HEK293 (cell line): ENCODE measurements at regions not wholly inside any gene's neighbourhood (a gene's known extent, or its start where the extent isn't known, plus 50 kb on each side); places are given as distances from the start of the nearest gene placed in this dataset.

Experiments
- CTCF ChIA-PET: fragments of 350-600 bp; formaldehyde crosslinking; extraction: SDS; loops from one replicate; lab custom pipeline; 2021; ENCODE audit warnings: antibody characterized with exemption; lab: Yijun Ruan, JAX
- POLR2A ChIA-PET: fragments of 300-600 bp; formaldehyde crosslinking; extraction: SDS; loops from one replicate; lab custom pipeline; 2020; ENCODE audit warnings: antibody characterized with exemption, inconsistent platforms; lab: Yijun Ruan, JAX
- H3K27ac ChIP-seq: fragments of 200-500 bp; sonication (Bioruptor generic); 2 replicates; pipeline ENCODE4 v1.5.1; 2014; ENCODE audit warnings: low read depth, low read length, control low read depth, inconsistent platforms; ENCODE audit errors: extremely low read depth
- H3K36me3 ChIP-seq, 2 experiments: fragments of 200-500 bp in 1 of 2; sonication (Bioruptor generic) in 1 of 2; 1 replicate in 1 of 2; 2 replicates in 1 of 2; pipeline ENCODE4 v1.5.1; 2014 to 2017; ENCODE audit warnings: inconsistent platforms in 2 of 2, low read length in 2 of 2; ENCODE audit not compliant: control insufficient read depth in 2 of 2, insufficient read depth in 1 of 2
- H3K4me1 ChIP-seq: fragments of 200-500 bp; sonication (Bioruptor generic); 2 replicates; pipeline ENCODE4 v1.5.1; 2014; ENCODE audit warnings: mild to moderate bottlenecking, low read length, inconsistent platforms; ENCODE audit not compliant: control insufficient read depth, insufficient read depth
- H3K4me3 ChIP-seq: 2 replicates; pipeline ENCODE4 v1.5.1; 2011; ENCODE audit warnings: low read depth, mild to moderate bottlenecking, control low read depth, low read length, moderate library complexity
- H3K9me3 ChIP-seq: fragments of 200-500 bp; sonication (Bioruptor generic); 2 replicates; pipeline ENCODE4 v1.5.1; 2014; ENCODE audit warnings: low read depth, low read length, inconsistent platforms; ENCODE audit not compliant: control insufficient read depth, insufficient read depth
- BCL11B ChIP-seq: fragments of 450-650 bp; formaldehyde crosslinking; IDR thresholded peaks from 2 replicates; pipeline ENCODE4 v1.5.1; 2016; ENCODE audit warnings: low read depth, missing biosample characterization, missing genetic modification characterization
- FEZF1 ChIP-seq: fragments of 450-650 bp; formaldehyde crosslinking; IDR thresholded peaks from 2 replicates; pipeline ENCODE4 v1.5.1; 2016; ENCODE audit warnings: missing biosample characterization, missing genetic modification characterization
- GLI4 ChIP-seq: fragments of 450-650 bp; formaldehyde crosslinking; IDR thresholded peaks from 2 replicates; pipeline ENCODE4 v1.5.1; 2016; ENCODE audit warnings: missing biosample characterization, missing genetic modification characterization
- GLIS1 ChIP-seq: fragments of 450-650 bp; formaldehyde crosslinking; IDR thresholded peaks from 2 replicates; pipeline ENCODE4 v1.5.1; 2016; ENCODE audit warnings: missing biosample characterization, missing genetic modification characterization
- KLF17 ChIP-seq: fragments of 450-650 bp; formaldehyde crosslinking; IDR thresholded peaks from 2 replicates; pipeline ENCODE4 v1.5.1; 2016; ENCODE audit warnings: missing biosample characterization, missing genetic modification characterization
- RBAK ChIP-seq: fragments of 450-650 bp; formaldehyde crosslinking; IDR thresholded peaks from 2 replicates; pipeline ENCODE4 v1.5.1; 2016; ENCODE audit warnings: missing biosample characterization, missing genetic modification characterization
- SP7 ChIP-seq: fragments of 450-650 bp; formaldehyde crosslinking; IDR thresholded peaks from 2 replicates; pipeline ENCODE4 v1.5.1; 2016; ENCODE audit warnings: missing biosample characterization, missing genetic modification characterization
- ZBTB7A ChIP-seq: fragments of 450-650 bp; formaldehyde crosslinking; IDR thresholded peaks from 2 replicates; pipeline ENCODE4 v1.5.1; 2016; ENCODE audit warnings: low read depth, missing biosample characterization, missing genetic modification characterization
- ZNF114 ChIP-seq: fragments of 450-650 bp; formaldehyde crosslinking; IDR thresholded peaks from 2 replicates; pipeline ENCODE4 v1.5.0; 2017; ENCODE audit warnings: missing biosample characterization, missing genetic modification characterization
- ZNF146 ChIP-seq: fragments of 450-650 bp; formaldehyde crosslinking; IDR thresholded peaks from 2 replicates; pipeline ENCODE4 v1.5.1; 2016; ENCODE audit warnings: missing biosample characterization, missing genetic modification characterization
- ZNF19 ChIP-seq: fragments of 450-650 bp; formaldehyde crosslinking; IDR thresholded peaks from 2 replicates; pipeline ENCODE4; 2016; ENCODE audit warnings: missing biosample characterization, missing genetic modification characterization, low read depth
- ZNF2 ChIP-seq: fragments of 450-650 bp; formaldehyde crosslinking; IDR thresholded peaks from 2 replicates; pipeline ENCODE4 v1.5.1; 2016; ENCODE audit warnings: missing biosample characterization, missing genetic modification characterization
- ZNF202 ChIP-seq: fragments of 450-650 bp; formaldehyde crosslinking; IDR thresholded peaks from 2 replicates; pipeline ENCODE4 v1.5.1; 2016; ENCODE audit warnings: missing biosample characterization, missing genetic modification characterization, borderline replicate concordance
- ZNF23 ChIP-seq: fragments of 450-650 bp; formaldehyde crosslinking; IDR thresholded peaks from 2 replicates; pipeline ENCODE4 v1.5.1; 2016; ENCODE audit warnings: missing biosample characterization, missing genetic modification characterization, borderline replicate concordance
- ZNF274 ChIP-seq, 2 experiments: fragments of 200-500 bp in 1 of 2; fragments of 450-650 bp in 1 of 2; sonication (Bioruptor generic) in 1 of 2; formaldehyde crosslinking in 1 of 2; IDR thresholded peaks; 2 replicates each; pipeline versions ENCODE4 v1.5.1 to v1.6.1; 2014 to 2016; ENCODE audit warnings: borderline replicate concordance in 1 of 2, inconsistent platforms in 1 of 2, low read length in 1 of 2, missing biosample characterization in 1 of 2, missing genetic modification characterization in 1 of 2
- ZNF280D ChIP-seq: fragments of 450-650 bp; formaldehyde crosslinking; IDR thresholded peaks from 2 replicates; pipeline ENCODE4 v1.5.1; 2016; ENCODE audit warnings: missing biosample characterization, missing genetic modification characterization
- ZNF521 ChIP-seq: fragments of 450-650 bp; formaldehyde crosslinking; IDR thresholded peaks from 2 replicates; pipeline ENCODE4 v1.5.1; 2017; ENCODE audit warnings: missing biosample characterization, mild to moderate bottlenecking, missing genetic modification characterization
- ZNF621 ChIP-seq: fragments of 450-650 bp; formaldehyde crosslinking; IDR thresholded peaks from 2 replicates; pipeline ENCODE4 v1.5.1; 2017; ENCODE audit warnings: missing biosample characterization, missing genetic modification characterization
- ZNF670 ChIP-seq: fragments of 450-650 bp; formaldehyde crosslinking; IDR thresholded peaks from 2 replicates; pipeline ENCODE4 v1.5.1; 2016; ENCODE audit warnings: missing biosample characterization, missing genetic modification characterization, low read depth
- ZNF704 ChIP-seq: fragments of 450-650 bp; formaldehyde crosslinking; IDR thresholded peaks from 2 replicates; pipeline ENCODE4 v1.5.1; 2016; ENCODE audit warnings: missing biosample characterization, missing genetic modification characterization
- ZNF768 ChIP-seq: fragments of 450-650 bp; formaldehyde crosslinking; IDR thresholded peaks from 2 replicates; pipeline ENCODE4 v1.5.1; 2018; ENCODE audit warnings: missing biosample characterization, mild to moderate bottlenecking, missing genetic modification characterization
- ZNF792 ChIP-seq: fragments of 450-650 bp; formaldehyde crosslinking; IDR thresholded peaks from 2 replicates; pipeline ENCODE4 v1.5.1; 2016; ENCODE audit warnings: missing biosample characterization, missing genetic modification characterization

DNA sequence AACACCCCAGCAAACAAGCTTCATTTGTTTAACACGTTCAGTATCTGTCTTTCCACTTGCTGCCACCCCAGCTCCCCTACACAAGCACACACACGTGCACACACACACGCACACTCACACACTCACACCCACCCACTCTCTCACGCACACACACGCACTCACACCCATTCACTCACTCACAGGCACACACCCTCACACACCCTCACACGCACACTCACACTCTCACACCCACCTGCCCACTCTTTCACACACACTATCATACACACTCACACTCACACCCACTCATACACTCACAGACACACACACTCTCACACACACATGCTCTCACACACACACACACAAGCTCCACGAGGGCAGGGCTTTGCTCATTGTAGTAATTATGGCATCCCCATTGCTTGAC is 378.8 kb upstream of the SULF2 start (continued):
- TF ChIP-seq KLF17 (tag by site-specific recombination) (no peak), ZNF521 (tag by site-specific recombination) (no peak), SP7 (tag by site-specific recombination) (no peak), FEZF1 (tag by site-specific recombination) (no peak), ZNF768 (tag by site-specific recombination) (no peak), ZNF704 (tag by site-specific recombination) (no peak), ZNF621 (tag by site-specific recombination) (no peak), ZNF2 (tag by site-specific recombination) (no peak), GLI4 (tag by site-specific recombination) (no peak), ZBTB7A (tag by site-specific recombination) (no peak), ZNF274 (IDR thresholded peaks at IDR 0.05; ENCODE audit: low read length) (no peak), ZNF274 (tag by site-specific recombination; IDR thresholded peaks at IDR 0.05; ENCODE audit: borderline replicate concordance) (0 out of 2 replicates have a peak, but pooled peaks have one; percentile 46), ZNF114 (tag by site-specific recombination) (no peak), RBAK (no peak), ZNF146 (tag by site-specific recombination) (no peak)

- no peaks in the 10 kb centered on the region for H3K9me3 ChIP-seq
- H3K27ac ChIP-seq, result no peak overlapping the region
- no peaks in the 10 kb centered on the region for H3K36me3 ChIP-seq
- H3K4me3 ChIP-seq, result no peak overlapping the region
- ChIA-PET CTCF (no interaction called here), POLR2A (no interaction called here)
- no peaks in the 10 kb centered on the region for H3K4me1 ChIP-seq
- no peak for TF ChIP-seq ZNF792 (tag by site-specific recombination)
- no peak for TF ChIP-seq ZNF202 (tag by site-specific recombination)
- no peak for TF ChIP-seq GLIS1
- TF ChIP-seq ZNF19, result no peak
- no peak for TF ChIP-seq BCL11B (tag by site-specific recombination)
- TF ChIP-seq ZNF280D, result no peak
- no peak for TF ChIP-seq ZNF670 (tag by site-specific recombination)
- no peak for TF ChIP-seq ZNF23
- TF ChIP-seq GLI4 (tag by site-specific recombination), result no peak
- TF ChIP-seq, all 188 proteins: peak for 0
These were observed 378.2 kb upstream of the SULF2 start for GRCh38 chr20:48163505-48163904.
